ENCODE measurements at regions not wholly inside any gene's neighbourhood (a gene's known extent, or its start where the extent isn't known, plus 50 kb on each side); places are given as distances from the start of the nearest gene placed in this dataset.

- no peak for TF ChIP-seq RCOR1 (IDR thresholded peaks at IDR 0.05; ENCODE audit: insufficient replicate concordance, low read length)
- no peak for TF ChIP-seq USF2 (IDR thresholded peaks at IDR 0.05; ENCODE audit: low read depth, low read length)
- no peak for TF ChIP-seq CTCF (conservative IDR thresholded peaks at IDR 0.05; ENCODE audit: low read depth, low read length)
- no peak for TF ChIP-seq ELK1 (IDR thresholded peaks at IDR 0.05; ENCODE audit: borderline replicate concordance, low read depth, low read length)
Measured at GRCh38 chr2:180705551-180705950, 274.9 kb upstream of the UBE2E3 start.
